A673 (cell line): ENCODE measurements at regions not wholly inside any gene's neighbourhood (a gene's known extent, or its start where the extent isn't known, plus 50 kb on each side); places are given as distances from the start of the nearest gene placed in this dataset.
A peak's percentile ranks its signal among the peaks of the same experiment; 100 is the strongest.

Experiments
- EZH2 ChIP-seq: fragments of 200-600 bp; sonication (generic); IDR thresholded peaks from 2 replicates; pipeline ENCODE4 v1.6.1; 2017; ENCODE audit warnings: borderline replicate concordance, low read depth, mild to moderate bottlenecking, mixed read lengths, antibody characterized with exemption, low read length; ENCODE audit not compliant: poor library complexity, severe bottlenecking
- TF ChIP-seq, protein P1 (sequence below): fragments of 300-800, 200-600 bp; sonication (generic); conservative IDR thresholded peaks from 2 replicates; pipeline ENCODE4 v1.5.1; 2017; ENCODE audit warnings: low read depth, mild to moderate bottlenecking, antibody characterized with exemption, low read length, moderate library complexity, mixed read lengths

DNA sequence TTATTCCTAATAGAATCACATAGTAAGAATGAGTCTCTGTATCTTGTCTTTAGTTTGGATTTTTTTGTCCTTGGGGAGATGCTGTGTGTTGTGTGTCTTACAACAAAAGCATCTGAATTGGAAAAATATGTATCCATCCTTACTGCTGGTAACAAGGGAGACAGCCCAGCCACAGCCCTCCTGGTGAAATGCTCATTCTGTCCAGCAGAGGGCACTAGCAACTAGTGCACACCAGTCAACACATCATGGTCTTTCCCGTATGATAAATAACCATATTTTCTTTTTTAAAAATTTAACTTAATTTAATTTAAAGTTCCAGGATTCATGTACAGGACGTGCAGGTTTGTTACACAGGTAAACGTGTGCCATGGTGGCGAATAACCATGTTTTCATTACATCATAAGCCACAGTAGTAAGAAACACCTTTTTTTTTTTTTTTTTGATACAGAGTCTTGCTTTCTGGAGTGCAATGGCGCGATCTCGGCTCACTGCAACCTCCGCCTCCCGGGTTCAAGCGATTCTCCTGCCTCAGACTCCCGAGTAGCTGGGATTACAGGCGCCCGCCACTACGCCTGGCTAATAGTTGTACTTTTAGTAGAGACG lies 245.1 kb downstream of the PTBP2 start:
- TF ChIP-seq, protein P1, sequence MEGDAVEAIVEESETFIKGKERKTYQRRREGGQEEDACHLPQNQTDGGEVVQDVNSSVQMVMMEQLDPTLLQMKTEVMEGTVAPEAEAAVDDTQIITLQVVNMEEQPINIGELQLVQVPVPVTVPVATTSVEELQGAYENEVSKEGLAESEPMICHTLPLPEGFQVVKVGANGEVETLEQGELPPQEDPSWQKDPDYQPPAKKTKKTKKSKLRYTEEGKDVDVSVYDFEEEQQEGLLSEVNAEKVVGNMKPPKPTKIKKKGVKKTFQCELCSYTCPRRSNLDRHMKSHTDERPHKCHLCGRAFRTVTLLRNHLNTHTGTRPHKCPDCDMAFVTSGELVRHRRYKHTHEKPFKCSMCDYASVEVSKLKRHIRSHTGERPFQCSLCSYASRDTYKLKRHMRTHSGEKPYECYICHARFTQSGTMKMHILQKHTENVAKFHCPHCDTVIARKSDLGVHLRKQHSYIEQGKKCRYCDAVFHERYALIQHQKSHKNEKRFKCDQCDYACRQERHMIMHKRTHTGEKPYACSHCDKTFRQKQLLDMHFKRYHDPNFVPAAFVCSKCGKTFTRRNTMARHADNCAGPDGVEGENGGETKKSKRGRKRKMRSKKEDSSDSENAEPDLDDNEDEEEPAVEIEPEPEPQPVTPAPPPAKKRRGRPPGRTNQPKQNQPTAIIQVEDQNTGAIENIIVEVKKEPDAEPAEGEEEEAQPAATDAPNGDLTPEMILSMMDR, result peak; percentile 95
- TF ChIP-seq EZH2, result no peak
